HAP-1 (cell line): ENCODE measurements at regions not wholly inside any gene's neighbourhood (a gene's known extent, or its start where the extent isn't known, plus 50 kb on each side); places are given as distances from the start of the nearest gene placed in this dataset.
"Not testable (repeated sequence)": the region's sequence is repeated elsewhere in the genome, so short reads cannot be mapped to it uniquely, and the experiment has no call there.

Source experiments
- DNase-seq, 2 experiments: peaks; one replicate each; pipeline ENCODE4 v3.0.0-alpha.2; 2016 to 2020; ENCODE audit warnings: low spot score in 2 of 2
- H3K27me3 ChIP-seq: fragments of 250-450 bp; sonication (Bioruptor Pico); 2 replicates; pipeline ENCODE4 v1.5.1; 2020; ENCODE audit warnings: low read depth, mild to moderate bottlenecking, moderate library complexity
- H3K36me3 ChIP-seq: fragments of 250-450 bp; sonication (Bioruptor Pico); replicated peaks from 2 replicates; pipeline ENCODE4 v1.5.1; 2020; ENCODE audit warnings: mild to moderate bottlenecking
- H3K4me1 ChIP-seq: fragments of 250-450 bp; sonication (Bioruptor Pico); 2 replicates; pipeline ENCODE4 v1.5.1; 2020; ENCODE audit warnings: mild to moderate bottlenecking
- H3K4me3 ChIP-seq: fragments of 250-450 bp; sonication (Bioruptor Pico); 2 replicates; pipeline ENCODE4 v1.5.1; 2020; ENCODE audit warnings: mild to moderate bottlenecking, moderate library complexity
- H3K9me3 ChIP-seq: fragments of 250-450 bp; sonication (Bioruptor Pico); 2 replicates; pipeline ENCODE4 v1.5.1; 2020; ENCODE audit warnings: mild to moderate bottlenecking, moderate library complexity
- in situ Hi-C: fragments of 300-500 bp; cut with MboI; formaldehyde crosslinking; loops from 3 replicates; pipeline ENCODE4 v1.14.3; 2020; ENCODE audit warnings: low sequenced_read_pairs, inconsistent platforms, mixed read lengths

DNA sequence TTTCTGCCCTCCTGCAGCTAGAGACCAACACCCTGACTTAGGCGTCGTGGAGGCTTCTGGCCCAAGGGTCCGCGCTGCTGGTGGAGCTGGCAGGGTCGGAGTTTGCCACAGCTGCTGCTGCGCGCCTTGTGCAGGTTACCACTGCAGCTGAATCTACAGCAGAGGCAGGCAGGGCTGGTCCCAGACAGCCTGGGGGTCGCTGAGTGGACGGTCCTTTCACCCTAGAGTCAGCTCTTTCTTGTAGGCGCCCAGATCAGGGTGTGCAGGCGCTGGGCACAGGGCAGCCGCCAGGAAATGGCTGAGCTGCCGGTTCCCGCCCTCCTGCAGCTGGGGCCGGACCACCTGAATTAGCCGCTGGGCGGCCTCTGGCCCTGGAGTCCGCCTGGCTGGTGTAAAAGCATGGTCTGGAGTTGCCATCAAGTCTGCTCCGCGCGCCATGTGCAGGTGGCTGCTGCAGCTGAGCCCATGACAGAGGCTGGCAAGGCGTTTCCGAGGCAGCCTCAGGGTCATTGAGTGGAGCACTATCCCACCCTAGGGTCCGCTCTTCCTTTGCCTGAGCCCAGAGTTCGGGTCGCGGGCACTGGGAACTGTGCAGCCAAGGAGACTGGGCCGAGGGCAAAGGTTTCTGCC lies 144.3 kb downstream of the CCDC74A start:
- not testable (repeated sequence) for H3K4me1 ChIP-seq, H3K36me3 ChIP-seq, DNase-seq, H3K9me3 ChIP-seq, H3K4me3 ChIP-seq, H3K27me3 ChIP-seq
- in situ Hi-C loops = loop anchor here (10.0 to 25.0 kb wide), 2 partner anchors 257 to 535 kb away; no protein-coding TSS in a partner anchor

DNA sequence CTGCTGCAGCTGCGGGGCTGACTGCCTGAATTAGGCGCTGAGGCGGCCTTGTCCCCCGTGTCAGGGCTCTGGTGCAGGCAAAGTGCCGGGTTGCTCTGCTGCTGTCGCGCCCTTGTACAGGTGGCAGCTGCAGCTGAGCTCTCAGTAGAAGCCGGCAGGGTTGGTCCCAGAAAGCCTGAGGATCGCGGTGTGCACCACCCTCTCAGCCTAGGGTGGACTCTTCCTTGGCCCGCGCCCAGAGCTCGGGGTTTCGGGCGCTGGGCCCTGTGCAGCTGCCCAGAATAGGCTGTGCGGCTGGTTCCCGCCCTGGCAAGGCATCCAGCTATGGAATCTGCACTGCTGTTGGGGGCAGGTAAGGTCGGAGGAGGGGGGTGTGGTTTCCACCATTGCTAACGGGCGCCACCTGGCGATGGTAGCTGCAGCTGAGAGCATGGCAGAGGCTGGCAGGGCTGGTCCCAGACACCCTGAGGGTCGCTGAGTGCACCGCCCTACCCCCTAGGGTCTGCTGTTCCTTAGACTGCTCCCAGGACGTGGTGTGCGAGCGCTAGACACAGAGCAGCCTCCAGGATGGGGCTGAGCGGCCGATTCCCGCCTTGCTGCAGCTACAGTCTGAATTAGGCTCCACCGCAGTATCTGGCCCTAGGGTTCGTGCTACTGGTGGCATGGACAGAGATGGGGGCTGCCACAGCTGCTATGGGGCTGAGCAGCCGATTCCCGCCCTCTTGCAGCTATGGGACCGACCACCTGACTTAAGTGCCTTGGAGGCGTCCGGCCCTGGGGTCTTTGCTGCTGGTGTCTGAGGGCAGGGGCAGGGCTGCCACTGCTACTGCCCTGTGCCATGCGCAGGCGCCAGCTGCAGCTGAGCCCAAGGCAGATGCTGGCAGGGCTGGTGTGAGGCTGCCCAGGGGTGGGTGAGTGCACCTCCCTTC lies 145.0 kb downstream of the CCDC74A start:
- in situ Hi-C loops = loop anchor here (10.0 to 25.0 kb wide), 2 partner anchors 258 to 535 kb away; no protein-coding TSS in a partner anchor
- H3K4me3 ChIP-seq, H3K27me3 ChIP-seq, H3K36me3 ChIP-seq, H3K4me1 ChIP-seq, H3K9me3 ChIP-seq: not testable (repeated sequence)
- peak; percentile 24 to 79 for DNase-seq

DNA sequence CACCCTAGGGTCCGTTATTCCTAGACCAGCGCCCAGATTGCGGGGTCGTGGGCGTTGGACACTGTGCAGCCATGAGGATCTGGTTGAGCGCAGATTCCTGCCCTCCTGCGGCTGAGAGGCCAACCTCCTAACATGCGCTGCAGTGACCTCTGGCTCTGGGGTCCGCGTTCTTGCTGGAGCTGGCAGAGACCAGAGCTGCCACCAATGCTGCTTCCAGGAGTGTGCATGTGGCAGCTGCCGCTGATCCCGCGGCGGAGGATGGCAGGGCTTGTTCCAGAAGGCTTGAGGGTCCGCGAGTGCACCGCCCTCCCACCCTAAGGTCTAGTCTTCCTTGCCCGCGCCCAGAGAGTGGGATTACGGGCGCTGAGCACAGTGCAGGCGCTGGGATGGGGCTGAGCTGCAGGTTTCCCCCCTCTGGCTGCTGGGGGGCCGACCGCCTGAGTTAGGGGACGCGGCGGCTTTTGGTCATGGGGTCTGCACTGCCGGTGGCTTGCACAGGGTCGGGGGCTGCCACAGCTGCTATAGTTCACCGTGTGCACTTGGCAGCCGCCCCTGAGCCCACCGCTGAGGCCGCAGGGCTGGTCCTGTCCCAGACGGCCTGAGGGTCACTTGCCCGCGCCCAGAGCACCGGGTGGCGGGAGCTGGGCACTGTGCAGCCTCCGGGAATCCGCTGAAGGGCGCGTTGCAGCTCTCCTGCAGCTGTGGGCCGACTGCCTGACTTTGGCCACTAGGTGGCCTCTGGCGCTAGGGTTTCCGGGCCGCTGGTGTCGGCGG lies 145.9 kb downstream of the CCDC74A start:
- no peaks in the 10 kb centered on the region for H3K36me3 ChIP-seq
- H3K9me3 ChIP-seq = no peaks in the 10 kb centered on the region
- H3K4me1 ChIP-seq = no peaks in the 10 kb centered on the region; the same call in 1 of the 2 replicates
- peak overlapping the region; percentile 22 for H3K4me3 ChIP-seq
- in situ Hi-C loops = loop anchor here (10.0 to 25.0 kb wide), 2 partner anchors 259 to 536 kb away; no protein-coding TSS in a partner anchor
- peak; percentile 44 to 85 for DNase-seq
- peaks cover 9% of the 10 kb centered on the region for H3K27me3 ChIP-seq

DNA sequence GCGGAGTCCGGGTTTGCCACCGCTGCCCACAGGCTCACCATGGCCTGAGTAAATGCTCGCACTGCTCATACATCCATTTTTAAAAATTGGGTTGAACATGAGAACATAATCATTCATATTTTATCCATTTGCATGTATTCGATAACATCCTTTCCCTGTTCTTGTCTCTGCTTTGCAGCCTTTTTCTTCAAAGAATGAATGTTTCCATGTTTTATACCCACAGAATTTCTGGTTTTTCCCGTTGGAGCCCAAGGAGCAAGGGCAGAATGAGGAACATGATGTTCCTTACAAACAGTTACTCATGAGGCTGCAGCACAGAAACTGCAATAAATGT lies 146.5 kb downstream of the CCDC74A start:
- in situ Hi-C loops = loop anchor here (10.0 to 25.0 kb wide), 2 partner anchors 259 to 537 kb away; no protein-coding TSS in a partner anchor
- Histone ChIP-seq H3K27me3 (peaks cover 9% of the 10 kb centered on the region), H3K4me3 (no peak overlapping the region), H3K9me3 (no peaks in the 10 kb centered on the region), H3K4me1 (no peaks in the 10 kb centered on the region; the same call in 1 of the 2 replicates), H3K36me3 (no peaks in the 10 kb centered on the region)
- no peak for DNase-seq

DNA sequence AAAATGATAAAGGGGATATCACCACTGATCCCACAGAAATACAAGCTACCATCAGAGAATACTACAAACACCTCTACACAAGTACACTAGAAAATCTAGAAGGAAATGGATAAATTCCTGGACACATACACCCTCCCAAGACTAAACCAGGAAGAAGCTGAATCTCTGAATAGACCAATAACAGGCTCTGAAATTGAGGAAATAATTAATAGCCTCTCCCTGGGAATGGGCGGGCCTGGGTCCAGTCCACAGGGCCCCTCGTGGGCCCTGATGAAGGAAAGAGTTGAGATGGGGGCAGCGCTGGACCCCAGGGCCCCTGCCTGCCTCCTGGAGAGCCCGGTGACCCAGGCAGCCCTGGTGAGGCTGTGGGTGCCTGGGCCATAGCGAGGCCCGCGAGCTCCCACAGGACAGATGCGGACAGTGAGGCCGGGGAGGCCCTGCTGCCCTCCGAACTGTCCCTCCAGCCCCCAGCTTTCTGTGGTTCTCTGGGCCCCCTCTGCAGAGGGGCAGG lies 154.0 kb downstream of the CCDC74A start:
- H3K4me3 ChIP-seq = peak overlapping the region; percentile 60
- H3K36me3 ChIP-seq, DNase-seq, H3K27me3 ChIP-seq, in situ Hi-C loops, H3K9me3 ChIP-seq, H3K4me1 ChIP-seq: not testable (repeated sequence)

DNA sequence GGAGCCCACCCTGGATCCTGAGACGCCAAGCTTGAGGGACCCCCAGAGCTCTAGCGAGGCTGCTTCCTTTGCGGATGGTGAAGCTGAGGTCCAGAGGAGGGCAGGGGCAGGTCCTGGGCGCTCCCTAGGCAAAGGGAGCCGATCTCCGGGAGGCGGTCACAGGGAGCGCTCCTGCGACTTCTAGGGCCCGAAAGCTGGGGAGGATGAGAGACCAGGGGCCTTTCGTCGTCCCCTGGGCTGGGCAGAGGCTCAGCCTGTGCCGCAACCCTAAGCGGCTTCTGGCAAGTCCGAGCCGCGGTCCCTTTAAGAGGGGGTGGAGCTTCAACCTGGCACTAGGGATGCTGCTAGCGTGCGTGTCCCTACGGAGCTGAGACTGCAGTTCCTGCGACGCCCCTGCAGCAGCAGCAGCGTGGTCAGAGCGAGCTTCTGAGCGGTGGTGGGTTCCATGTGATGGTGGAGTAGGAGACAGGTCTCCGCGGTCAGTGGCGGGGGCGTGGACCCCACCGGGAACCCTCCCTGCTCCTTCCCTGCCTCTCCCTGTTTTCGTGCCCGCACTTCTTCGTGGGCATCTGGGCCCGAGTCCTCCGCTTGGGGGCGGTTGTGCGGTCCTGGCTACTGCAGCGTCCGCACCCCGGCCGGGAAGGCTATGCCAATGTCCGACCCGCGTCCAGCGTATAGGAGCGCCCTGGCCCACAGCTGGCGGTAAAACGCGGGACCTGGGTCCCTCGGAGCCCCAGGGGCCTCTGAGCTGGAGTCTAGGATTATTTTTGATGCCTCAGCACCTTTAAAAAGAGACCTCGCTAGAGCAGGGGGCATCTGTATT lies 154.6 kb downstream of the CCDC74A start:
- H3K9me3 ChIP-seq = no peaks in the 10 kb centered on the region
- H3K4me1 ChIP-seq = peaks cover 7% of the 10 kb centered on the region
- peak overlapping the region; percentile 60 for H3K4me3 ChIP-seq
- no peaks in the 10 kb centered on the region for H3K27me3 ChIP-seq
- DNase-seq = peak; percentile 85 to 91
- in situ Hi-C loops = no loop called here
- no peaks in the 10 kb centered on the region for H3K36me3 ChIP-seq

DNA sequence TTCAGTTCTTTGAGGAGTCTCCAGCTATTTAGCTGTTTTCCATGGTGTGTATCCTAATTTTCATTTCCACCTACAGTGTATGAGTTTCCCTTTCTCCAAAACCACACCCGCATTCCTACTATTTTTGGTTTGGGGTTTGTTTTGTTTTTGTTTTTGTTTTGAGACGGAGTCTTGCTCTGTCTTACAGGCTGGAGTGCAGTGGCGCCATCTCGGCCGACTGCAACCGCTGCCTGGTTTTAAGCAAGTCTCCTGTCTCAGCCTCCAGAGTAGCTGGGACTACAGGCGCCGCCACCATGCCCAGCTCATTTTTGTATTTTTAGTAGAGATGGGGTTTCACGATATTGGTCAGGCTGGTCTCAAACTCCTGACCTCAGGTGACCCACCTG lies 155.2 kb downstream of the CCDC74A start:
- in situ Hi-C loops, H3K36me3 ChIP-seq: not testable (repeated sequence)

DNA sequence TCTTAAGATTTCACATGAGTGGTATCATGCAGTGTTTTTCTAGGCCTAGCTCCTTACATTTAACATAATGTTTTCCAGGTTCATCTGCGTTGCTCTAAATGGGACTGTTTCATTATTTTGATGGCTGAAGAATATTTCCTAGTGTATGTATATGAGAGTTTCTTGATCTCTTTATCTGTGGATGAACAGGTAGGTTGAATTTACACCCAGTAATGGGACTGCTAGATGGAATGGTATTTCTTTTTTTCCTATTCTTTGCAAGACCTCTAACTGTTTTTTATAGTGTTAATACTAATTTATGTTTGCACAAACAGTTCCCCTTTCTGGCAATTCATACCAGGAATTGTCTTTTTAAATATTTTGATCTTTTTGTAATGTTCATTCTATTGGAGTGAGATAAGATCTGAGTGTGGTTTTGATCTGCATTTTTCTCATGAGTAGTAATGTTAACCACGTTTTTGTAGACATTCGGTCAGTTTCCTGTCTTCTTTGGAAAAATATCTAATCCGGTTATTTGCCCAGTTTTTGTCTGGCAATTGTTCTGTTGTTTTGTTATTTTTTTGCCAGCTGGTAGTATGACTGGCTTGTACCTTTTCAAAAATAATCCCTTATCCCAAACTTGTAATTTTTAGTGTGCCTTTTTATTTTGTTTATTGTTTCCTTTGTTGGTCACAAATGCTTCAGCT lies 157.1 kb downstream of the CCDC74A start:
- H3K4me3 ChIP-seq, H3K4me1 ChIP-seq, H3K27me3 ChIP-seq, H3K36me3 ChIP-seq, in situ Hi-C loops, H3K9me3 ChIP-seq: not testable (repeated sequence)
- DNase-seq = peak in 1 of 2 experiments; percentile 14

More for the DNA sequence above, 155.2 kb downstream of the CCDC74A start:
- not testable (repeated sequence) for H3K4me1 ChIP-seq, H3K9me3 ChIP-seq, H3K27me3 ChIP-seq
- H3K4me3 ChIP-seq = peak overlapping the region; percentile 60
- peak in 1 of 2 experiments; percentile 50 for DNase-seq

DNA sequence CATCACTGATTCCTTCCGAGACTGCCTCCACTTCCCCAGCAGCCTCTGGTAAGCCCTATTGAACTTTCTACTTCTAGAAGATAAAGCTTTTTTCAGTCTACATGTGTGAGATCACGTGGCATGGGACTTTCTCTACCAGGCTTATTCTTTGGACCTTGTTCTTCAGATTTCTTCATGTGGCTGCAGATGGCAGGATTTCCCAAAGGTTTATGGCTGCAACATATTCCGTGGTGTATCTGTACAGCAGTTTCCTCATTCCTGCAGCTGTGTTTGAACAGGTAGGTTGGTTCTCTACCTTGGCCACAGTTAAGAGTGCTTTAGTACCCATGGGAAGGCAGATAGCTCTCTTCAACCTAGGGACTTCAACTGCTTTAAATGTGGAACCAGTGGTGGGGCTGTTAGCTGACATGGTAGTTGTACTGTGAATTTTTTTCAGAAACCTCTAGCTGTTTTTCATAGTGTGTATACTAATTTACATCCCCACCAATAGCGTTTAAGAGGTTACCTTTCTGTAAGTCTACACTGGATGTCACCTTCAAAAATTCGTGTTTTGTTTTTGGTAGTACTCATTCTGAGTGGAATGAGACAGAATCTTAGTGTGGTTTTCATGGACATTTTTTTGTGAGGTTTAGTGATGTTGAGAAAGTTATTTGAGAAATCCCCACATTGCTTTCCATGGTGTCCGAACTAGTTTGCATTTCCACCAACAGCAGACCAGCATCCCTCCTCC lies 158.6 kb downstream of the CCDC74A start:
- DNase-seq, in situ Hi-C loops, H3K4me3 ChIP-seq, H3K4me1 ChIP-seq, H3K9me3 ChIP-seq, H3K27me3 ChIP-seq, H3K36me3 ChIP-seq: not testable (repeated sequence)

DNA sequence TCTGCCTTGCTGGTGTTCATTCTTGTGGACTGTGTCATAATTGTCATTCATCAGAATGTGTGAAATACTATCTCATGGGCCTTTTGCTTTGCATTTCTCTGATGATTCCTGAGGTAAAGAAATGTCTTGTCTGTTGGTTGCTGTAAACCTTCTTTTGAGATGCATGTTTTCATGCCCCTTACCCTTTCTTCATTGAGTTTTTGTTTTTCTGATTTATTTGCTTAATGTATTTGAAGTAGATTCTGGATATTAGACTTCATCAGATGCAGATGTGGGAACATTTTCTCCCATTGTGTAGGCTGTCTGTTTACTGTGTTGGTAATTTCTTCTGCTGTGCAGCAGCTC lies 159.2 kb downstream of the CCDC74A start:
- H3K36me3 ChIP-seq, DNase-seq, in situ Hi-C loops, H3K9me3 ChIP-seq, H3K27me3 ChIP-seq, H3K4me1 ChIP-seq, H3K4me3 ChIP-seq: not testable (repeated sequence)

DNA sequence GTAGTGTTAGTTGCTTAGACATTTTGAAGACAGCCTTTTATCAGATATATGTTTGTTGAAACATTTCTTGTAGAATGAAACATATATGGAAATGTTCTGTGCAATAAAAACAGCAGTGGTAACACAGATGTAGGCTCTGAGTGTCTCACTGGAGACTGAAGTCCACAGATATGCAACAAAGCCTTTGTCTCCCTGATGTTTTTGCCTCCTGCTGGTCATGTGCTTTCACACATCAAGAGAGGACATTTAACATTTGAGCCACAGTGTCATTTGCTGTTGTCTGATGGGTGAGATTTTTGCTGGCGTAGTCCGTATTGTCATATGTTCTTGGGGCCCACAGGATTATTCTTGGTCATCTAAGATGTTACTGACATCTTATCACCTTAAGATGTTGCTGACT lies 161.4 kb downstream of the CCDC74A start:
- H3K27me3 ChIP-seq, H3K9me3 ChIP-seq, in situ Hi-C loops, DNase-seq, H3K4me1 ChIP-seq, H3K36me3 ChIP-seq, H3K4me3 ChIP-seq: not testable (repeated sequence)

DNA sequence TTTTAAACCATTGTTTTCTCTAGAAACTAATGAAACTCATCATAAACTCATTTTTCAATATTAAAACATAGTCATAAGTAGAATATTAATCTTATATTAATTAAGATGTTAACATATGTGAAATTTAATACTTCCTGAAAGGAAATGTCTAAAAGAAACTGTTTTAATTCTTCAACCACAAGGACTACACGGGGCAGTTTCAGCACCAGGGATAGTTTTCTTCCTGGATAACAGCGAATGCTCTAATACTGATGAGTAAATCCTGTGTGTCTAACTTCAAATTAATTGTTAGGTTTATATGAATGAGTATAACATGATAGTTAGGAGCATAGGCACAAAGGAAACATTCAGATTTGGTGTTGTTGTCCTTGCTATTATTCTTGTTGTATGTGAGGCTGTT lies 183.6 kb downstream of the CCDC74A start:
- H3K4me3 ChIP-seq, DNase-seq, H3K36me3 ChIP-seq, in situ Hi-C loops, H3K9me3 ChIP-seq, H3K27me3 ChIP-seq, H3K4me1 ChIP-seq: not testable (repeated sequence)
